NOMO-1 treated with DMSO at 0.1 percent for 48 hours (cell line): ENCODE measurements at regions not wholly inside any gene's neighbourhood (a gene's known extent, or its start where the extent isn't known, plus 50 kb on each side); places are given as distances from the start of the nearest gene placed in this dataset.
"Not testable (repeated sequence)": the region's sequence is repeated elsewhere in the genome, so short reads cannot be mapped to it uniquely, and the experiment has no call there.

ENCODE experiments used
- DNase-seq: peaks from one replicate; lab custom pipeline; 2025; ENCODE audit not compliant: unreplicated experiment; lab: John Stamatoyannopoulos, UW

GRCh38 chr9:7313389-7313788 is 486.2 kb downstream of the DMAC1 start:
- no peak for DNase-seq

- DNase-seq = not testable (repeated sequence)
These were observed 490.5 kb downstream of the DMAC1 start for GRCh38 chr9:7309051-7309450.

DNA sequence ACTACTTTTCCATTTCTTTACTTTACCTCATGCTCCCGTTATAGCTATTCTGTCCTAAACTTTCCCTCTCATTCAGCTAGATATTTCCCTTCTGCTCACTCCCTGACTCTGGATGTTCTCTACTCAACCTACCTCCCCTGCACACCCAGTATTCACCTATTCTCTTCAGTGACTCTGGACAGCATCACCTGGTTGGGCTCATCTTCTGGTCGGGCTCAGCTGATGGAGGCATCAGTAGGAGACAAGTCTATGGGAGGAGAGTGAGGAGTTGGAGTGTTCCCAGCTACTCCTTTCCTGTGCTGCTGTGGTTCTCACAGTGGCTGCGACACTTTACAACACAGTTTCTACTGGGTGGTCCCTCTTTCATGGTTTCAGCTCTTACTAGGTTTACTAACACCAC is 493.9 kb downstream of the DMAC1 start:
- DNase-seq = no peak

DNA sequence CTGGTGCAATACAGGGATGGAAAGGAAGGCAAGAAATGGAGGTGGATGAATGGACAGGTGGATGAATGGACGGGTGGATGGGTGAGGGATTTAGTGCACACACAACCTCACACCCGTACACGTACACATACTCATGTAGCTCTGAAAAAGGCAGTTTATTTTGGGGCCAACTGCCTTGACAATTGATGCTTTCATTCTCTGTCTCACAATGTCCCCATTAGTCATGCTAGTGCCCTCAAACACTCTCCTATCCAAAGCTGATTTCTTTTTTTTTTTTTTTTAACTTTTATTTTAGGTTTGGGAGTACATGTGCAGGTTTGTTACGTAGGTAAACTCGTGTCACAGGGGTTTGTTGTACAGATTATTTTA is 495.0 kb downstream of the DMAC1 start:
- DNase-seq = no peak

DNA sequence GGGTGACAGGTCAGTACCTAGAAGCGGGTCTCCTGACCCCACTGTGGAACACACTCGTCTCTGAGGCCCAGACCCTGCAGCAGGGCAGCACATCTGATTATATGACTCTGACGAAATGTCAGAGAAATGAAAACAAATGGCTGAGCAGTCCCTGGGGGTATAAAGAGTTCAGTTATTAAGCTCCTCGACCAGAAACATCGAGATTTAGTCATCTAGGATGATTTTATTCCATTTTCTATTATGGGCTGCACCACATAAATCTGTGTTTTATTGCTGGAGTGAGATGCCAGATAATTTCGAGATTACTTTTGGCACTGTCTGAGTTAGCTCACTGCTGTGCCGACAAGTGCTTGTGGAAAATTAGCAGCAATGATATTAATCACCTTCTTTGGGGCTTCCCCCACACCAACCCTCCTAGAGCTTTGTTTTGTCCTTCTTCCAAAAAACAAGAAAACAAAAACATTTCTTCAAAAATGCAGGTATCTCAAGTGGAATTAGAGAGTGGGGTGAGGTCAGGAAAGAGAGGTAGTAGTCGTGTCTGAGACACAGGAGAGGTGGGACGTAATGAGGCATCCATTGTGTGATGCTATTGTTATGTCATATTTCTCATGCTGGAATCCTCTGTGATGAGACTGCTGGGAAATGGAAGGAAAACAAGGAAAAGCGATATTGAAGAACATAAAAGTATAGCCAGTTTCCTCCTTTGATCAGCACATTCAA is 495.5 kb downstream of the DMAC1 start:
- DNase-seq = no peak

DNA sequence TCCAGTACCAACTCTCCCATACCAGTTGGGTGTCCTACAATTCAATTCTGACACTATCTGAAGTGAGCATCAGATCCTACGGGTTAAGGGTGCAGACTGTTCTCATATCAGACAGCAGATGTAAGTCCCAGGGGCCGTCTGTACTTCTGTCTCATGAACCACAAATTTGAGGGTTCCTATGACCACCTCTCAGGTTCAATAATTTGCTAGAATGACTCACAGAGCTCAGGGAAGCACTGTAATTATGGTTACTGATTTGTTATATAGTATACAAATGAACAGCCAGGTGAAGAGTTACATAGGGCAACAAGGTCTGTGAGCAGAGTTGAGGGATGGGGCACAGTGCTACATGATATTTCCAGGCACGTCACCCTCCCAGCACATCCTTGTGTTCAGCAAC is 499.1 kb downstream of the DMAC1 start:
- no peak for DNase-seq

GRCh38 chr9:7298123-7298522 is 501.5 kb downstream of the DMAC1 start:
- peak; percentile 22 for DNase-seq

- DNase-seq = no peak
These were observed 502.1 kb downstream of the DMAC1 start for GRCh38 chr9:7297521-7297920.

DNA sequence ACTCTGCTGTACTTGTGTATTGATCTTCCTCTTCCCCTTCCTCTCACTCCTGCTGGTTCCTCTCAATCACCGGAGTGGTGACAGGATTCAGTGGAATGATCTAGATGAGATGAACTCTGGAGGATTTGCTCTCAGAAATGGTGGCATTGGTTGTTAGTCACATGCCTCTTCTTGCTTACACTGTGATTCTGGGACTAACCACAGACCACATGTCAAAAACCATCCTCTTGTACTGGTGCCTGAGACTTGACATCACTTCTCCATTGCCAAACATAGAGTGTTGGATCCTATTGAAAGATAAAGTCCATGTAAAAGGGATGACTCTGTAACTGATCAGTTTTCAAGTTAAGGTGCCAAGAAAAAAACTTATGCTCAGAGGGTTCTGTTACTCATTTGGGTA is 506.5 kb downstream of the DMAC1 start:
- no peak for DNase-seq

DNA sequence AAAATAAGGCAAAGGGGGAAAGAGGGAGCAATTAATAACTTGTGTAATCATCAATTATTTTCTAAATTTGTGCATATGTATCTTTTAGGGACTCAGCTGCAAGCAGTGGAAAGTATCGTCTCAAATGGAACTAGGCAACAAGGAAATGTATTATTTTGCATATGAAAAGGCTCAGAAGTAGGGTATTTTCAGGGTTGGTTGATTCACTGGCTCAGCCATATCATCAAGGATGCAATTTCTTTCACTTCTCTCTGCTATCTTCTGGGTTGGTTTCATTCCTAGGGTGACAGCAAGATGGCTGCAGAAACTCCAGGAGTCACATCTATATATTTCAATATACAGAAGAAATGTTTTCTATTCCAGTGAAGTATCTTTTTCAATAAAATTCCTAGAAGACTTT is 509.8 kb downstream of the DMAC1 start:
- no peak for DNase-seq

DNA sequence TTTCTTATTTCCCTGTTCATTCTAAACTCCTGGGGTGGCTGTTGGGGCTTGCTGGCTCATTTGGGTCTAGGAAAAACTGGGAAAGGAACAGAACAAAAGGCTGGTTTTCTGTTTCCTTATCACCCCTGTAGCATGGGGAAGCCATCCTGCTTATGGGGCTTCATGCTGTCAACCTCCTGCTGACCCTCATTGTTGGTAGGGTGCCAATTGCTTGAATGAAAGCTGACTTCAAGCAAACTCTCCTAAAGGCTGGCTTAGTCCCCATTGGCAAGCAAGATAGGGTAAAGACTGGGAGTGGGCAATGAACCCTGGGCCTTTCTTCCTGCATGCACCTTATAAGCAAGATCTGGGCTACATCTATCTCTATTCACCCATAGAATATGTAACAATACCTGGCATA is 511.6 kb downstream of the DMAC1 start:
- DNase-seq = no peak

DNA sequence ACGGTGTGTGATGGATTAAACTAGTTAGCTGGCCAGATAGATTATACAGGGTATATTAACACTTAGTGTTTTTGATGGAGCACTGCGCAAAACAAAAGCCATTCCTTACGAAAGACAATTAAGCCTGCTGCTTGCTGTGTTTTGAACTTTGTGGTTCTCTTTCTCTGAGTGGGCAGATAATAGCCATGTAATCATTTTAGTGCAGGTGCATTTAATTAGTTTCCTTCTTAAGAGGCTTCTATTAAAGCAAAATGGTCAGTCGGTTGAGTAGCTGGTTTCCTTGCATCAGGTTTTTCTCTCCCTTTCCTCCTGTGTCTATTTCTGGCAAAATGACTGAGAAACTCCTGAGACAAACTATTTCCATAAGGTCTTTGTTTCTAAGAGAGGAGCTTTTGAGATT is 512.5 kb downstream of the DMAC1 start:
- no peak for DNase-seq

DNA sequence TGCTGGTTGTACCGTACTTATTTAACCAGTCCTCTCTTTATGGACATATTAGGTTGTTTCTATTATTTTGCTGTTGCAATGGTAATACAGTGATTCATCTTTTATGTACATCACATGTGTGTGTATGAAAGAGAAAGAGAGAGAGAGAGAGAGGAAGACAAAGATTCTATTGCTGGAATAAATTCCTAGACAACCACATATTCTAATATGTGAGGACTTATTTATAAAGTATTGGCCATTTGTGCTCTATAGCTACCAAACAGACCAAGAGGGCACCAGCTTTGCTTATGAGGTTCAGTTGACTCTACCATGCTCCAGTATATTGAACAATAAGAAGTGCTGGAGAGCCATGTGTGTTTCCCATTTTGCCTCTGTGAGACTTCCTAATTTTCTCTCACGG is 513.5 kb downstream of the DMAC1 start:
- no peak for DNase-seq

DNA sequence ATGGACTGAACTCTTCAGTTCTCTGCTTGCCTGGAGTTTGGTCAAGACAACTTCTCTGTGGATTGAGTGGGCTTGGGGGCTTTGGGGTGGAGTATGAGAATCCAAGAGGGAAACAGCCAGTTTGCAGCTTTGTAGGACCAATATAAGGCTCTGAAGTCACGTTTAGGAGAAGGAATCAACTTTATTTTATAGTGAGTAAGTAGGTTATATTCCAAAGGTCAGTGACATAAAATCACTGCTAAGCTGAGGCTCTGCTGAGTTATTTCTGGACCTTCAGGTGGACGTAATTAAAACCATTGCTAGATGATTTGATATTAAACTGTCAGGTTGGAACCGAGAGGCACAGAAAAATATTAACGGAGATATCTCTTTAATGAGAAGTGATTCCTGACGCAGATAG is 514.4 kb downstream of the DMAC1 start:
- no peak for DNase-seq

DNA sequence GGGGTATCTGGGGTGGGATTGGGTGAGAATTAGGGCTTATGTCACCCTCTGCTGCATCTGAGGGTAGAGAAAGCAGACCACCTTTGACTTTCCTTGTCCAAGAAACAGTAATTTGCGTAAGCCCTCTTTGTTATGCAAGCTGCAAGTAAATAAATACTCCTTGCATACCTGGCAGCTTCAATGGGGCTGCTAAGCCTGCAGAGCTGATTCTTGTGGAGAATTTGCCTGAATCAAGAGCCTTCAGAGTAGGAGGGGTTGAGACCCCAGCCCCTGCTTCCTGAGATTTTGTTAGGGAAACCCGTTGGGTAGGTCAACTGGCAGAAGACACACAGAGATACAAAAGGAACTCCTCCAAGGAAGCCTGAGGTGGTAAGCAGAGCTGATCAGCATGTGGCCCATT is 515.1 kb downstream of the DMAC1 start:
- no peak for DNase-seq

GRCh38 chr9:7284117-7284516 is 515.5 kb downstream of the DMAC1 start:
- no peak for DNase-seq

DNA sequence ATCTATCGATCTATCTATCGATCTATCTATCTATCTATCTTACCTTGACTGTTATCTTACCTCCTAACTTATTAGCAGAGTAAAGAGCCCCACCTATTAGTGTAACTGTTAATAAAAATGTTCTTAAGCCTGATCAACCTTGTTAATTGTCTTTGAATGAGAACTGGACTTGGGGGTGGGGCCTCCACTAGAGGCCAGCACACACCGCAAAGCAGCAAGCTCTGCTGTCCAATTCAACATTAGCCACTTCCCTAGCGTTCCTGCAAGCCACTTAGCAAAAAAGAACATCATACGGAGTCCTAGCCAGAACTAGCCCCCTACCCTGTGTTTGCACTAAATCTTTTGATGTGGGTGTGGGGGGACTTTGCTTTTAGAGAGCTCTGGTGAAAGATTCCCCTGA is 515.8 kb downstream of the KDM4C start:
- no peak for DNase-seq

DNA sequence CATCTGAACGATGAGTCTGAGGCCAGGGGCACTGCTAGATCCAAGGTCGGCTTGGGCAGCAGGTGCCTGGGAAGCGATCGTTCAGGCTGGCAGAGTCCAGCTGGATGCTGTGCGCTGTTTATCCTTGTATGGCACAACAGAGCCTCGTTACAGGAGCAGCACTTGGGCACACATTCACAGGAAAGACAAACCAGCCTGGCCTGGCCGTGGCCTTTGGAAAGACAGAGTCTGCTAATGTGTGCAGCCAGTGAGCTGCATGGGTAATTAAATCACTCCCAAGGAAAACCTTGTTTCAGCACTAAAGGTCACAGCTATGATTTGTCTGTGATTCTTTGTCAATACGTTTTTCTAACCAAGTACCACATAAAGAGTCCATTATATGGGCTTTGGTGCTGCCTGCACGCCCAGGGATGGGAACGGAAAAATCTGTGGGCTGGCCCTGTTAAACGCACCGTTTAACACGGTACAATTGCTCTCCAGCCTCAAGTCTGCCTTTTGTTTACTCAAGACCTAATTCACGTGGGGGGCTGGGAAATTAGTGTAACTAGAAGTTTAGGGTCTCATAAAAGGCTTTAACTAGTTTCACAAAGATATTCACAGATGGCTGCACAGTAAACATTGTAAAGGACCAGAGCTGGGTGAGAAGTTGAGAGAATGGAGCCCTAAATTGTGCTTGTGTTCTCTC is 509.3 kb downstream of the KDM4C start:
- no peak for DNase-seq

DNA sequence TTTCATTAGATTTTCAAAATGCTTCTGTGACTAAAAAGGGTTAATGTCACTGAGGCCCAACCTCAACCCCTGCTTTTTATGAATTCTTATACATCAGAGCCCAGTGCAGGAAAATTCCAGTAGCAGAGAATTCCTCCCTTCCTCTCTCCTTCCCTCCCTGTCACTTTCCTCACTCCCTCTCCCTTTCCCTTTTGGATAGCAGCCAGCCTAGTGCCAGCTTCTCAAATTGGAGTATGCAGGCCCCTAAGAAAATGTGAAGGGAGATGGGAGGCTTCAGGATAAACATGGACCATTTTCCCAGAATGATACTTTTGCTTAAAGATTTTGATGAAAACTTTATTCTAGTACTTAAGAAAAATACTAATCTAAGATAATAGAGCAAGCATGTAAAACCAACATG is 507.4 kb downstream of the KDM4C start:
- DNase-seq = no peak

- no peak for DNase-seq
These were observed 501.9 kb downstream of the KDM4C start for GRCh38 chr9:7259544-7260241.

DNA sequence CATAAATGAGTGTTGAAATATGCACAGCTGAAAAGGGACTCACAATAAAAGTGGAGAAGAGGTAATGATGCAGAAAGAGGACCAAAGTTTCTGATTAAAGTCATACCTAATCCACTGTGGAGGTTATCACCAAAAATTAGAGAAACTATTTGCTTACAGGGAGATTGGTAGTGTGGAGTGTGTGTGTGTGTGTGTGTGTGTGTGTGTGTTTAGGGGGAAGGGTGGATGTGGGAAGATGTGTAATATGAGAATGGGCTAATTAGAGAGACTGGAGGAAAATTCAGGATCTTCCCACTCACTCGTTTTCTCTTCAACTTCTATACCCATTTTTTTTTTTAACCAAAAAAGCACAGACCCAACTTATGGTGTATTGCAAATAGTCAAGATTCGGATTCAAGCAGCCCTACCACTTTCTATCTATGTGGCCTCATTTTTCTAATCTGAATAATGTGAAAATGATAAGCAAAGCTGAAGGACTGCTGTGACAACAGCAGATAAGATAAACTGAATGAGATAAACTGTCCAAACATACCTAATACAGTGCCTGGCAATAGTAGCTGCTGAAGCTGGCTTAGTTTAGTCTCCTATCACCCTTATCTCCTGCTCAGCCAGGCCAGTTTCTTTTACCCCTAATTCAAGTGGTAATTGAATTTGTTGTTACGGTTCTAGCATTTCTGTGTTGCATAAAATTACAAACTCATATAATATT is 501.1 kb downstream of the KDM4C start:
- DNase-seq = no peak
